Heart left ventricle (tissue), 16 donors: ENCODE measurements at regions not wholly inside any gene's neighbourhood (a gene's known extent, or its start where the extent isn't known, plus 50 kb on each side); places are given as distances from the start of the nearest gene placed in this dataset.

Source experiments
- ATAC-seq, 4 donors: fragments of 200-7000 bp; cut with Tn5 transposase; one replicate each; pipeline ENCODE4 v1.9.1; 2020 to 2022; ENCODE audit warnings: moderate library complexity in 4 of 4, mild to moderate bottlenecking in 3 of 4, moderate number of reproducible peaks in 1 of 4
- DNase-seq, 5 donors: peaks; one replicate each; pipeline ENCODE4 v3.0.0-alpha.2; 2020
- H3K27ac ChIP-seq, 12 donors: fragments of 200-600 bp; sonication (generic) in 4 of 12; one replicate each; pipeline versions ENCODE4 v1.5.0 to v1.8.0; 2016 to 2022; ENCODE audit warnings: mild to moderate bottlenecking in 2 of 12
- H3K27me3 ChIP-seq, 9 donors: fragments of 200-600 bp; sonication (generic) in 2 of 9; one replicate each; pipeline versions ENCODE4 v1.5.1 to v1.8.0; 2016 to 2022; ENCODE audit warnings: mild to moderate bottlenecking in 3 of 9
- H3K36me3 ChIP-seq, 9 donors: fragments of 200-600 bp; sonication (generic) in 2 of 9; one replicate each; pipeline versions ENCODE4 v1.5.0 to v1.8.0; 2018 to 2022; ENCODE audit warnings: mild to moderate bottlenecking in 2 of 9
- H3K4me1 ChIP-seq, 12 donors: fragments of 200-600 bp; sonication (generic) in 4 of 12; one replicate each; pipeline versions ENCODE4 v1.5.0 to v1.8.0; 2016 to 2022; ENCODE audit warnings: mild to moderate bottlenecking in 3 of 12
- H3K4me3 ChIP-seq, 12 donors: fragments of 200-600 bp; sonication (generic) in 4 of 12; one replicate each; pipeline versions ENCODE4 v1.5.0 to v1.8.0; 2017 to 2022; ENCODE audit warnings: mild to moderate bottlenecking in 9 of 12, moderate library complexity in 4 of 12
- H3K9me3 ChIP-seq, 12 donors: fragments of 200-600 bp; sonication (generic) in 4 of 12; one replicate each; pipeline versions ENCODE4 v1.5.0 to v1.8.0; 2016 to 2022; ENCODE audit warnings: mild to moderate bottlenecking in 1 of 12
- POLR2A ChIP-seq, 2 donors: fragments of 450-650 bp; IDR thresholded peaks; one replicate each; pipeline ENCODE4 v1.6.1; 2017; ENCODE audit warnings: antibody characterized with exemption in 2 of 2, mild to moderate bottlenecking in 2 of 2, moderate library complexity in 2 of 2
- WGBS, 4 donors: extraction: QIAGEN DNeasy Blood & Tissue Kit in 2 of 4; methylation state at CpG; one replicate each; pipeline versions ENCODE4 v1.1.5 to v1.1.7; 2013 to 2018; 5-methylcytosine and 5-hydroxymethylcytosine counted together
- intact Hi-C, 10 donors: fragments of 100-400 bp; cut with DNase I; formaldehyde crosslinking; loops; one replicate each; pipeline versions ENCODE4 v1.11.1 to v1.14.2; 2022
- TF ChIP-seq, protein P1 (sequence below), 12 donors: fragments of 200-600 bp; sonication (generic) in 4 of 12; IDR thresholded peaks; one replicate each; pipeline versions ENCODE4 v1.5.0 to v1.8.0; 2018 to 2022; ENCODE audit warnings: antibody characterized with exemption in 12 of 12, mild to moderate bottlenecking in 5 of 12
- donor health status: ischemic (EF 13 %, LVEDD 7.1; RV severe dilation, severe dysfunction).
- donor health status: healthy with polysubstance abuse.
- donor health status: DM: no; HTN: yes; CAD: no.
- donor health status: DM: no; HTN: no; CAD: no.
- donor health status: ischemic (EF 25% LVEDD 6.9; RV normal size, moderate dysfunction).
- donor health status: ischemic (EF 25% LVEDD 5.7; RV mildly dilated, moderate dysfunction).
- donor health status: healthy.
- donor health status: DM: yes; HTN: yes; CAD: no.
- donor health status: ischemic (EF 35%, LVEDD 5.7; RV mildly dilated, moderate dysfunction).
- donor health status: nonischemic (EF 11% LVEDD 7.7; RV severe dilation, severe dysfunction).
- donor health status: DM: yes; HTN: yes; CAD: no.
- donor health status: PGD.
- donor health status: ischemic (EF 29% LVEDD 5.4; RV normal size, mild dysfunction).
- donor health status: nonischemic (EF 23%, LVEDD 6.1; RV moderate dilation, normal function).

DNA sequence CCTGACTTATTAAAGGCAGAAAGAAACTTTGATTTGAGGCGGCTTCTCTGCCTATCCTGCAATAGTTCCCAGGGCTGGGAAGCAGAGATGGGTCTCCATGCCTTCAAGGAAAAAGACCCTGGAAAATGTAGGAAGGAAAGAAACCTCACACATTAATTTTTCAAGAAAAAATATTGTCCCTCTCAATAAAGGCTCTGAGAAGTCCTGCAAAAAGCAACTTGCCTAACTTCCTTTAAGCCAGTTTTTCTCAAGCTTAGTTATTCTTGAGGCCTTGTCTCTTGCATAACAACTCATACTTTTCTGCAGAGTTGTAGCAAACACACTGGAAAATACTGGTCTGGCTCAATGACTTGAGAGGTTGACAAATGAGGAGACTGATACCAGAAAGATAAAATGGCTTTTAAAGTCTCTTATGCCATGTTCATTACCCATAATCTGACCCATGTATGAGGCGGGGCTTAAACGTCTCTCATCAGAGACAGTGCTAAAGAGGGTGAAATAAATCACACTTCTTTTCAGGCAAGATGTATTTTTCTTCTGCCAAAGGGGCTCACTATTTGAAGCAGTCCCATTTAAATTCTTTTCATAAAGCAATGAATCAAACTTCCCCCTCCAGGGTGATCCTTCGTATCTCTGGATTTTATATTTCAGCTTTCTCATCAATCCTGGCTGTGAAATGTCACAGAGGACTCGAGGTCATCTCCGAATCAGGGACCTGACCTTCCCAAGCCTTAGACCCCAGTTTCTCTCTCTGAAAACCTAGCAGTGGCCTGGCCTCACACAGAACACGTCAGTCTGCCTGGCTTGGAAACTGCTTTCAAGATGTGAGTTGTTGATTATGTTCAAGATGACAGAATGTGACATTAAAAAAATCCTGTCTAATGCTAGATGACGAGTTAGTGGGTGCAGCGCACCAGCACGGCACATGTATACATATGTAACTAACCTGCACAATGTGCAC, 82.3 kb upstream of the KCNG1 start:
- ATAC-seq (no peak), DNase-seq (no peak)
- no peak overlapping the region for H3K27ac ChIP-seq
- H3K4me3 ChIP-seq: no peak overlapping the region
- no peaks in the 10 kb centered on the region for H3K36me3 ChIP-seq
- 59 to 63% (median 61%) methylated on average over 10 of the region's 10 CpGs for WGBS, 4 donors
- H3K27me3 ChIP-seq: peaks cover 0 to 29% (median 0%) of the 10 kb centered on the region in 9 donors
- TF ChIP-seq, protein P1, sequence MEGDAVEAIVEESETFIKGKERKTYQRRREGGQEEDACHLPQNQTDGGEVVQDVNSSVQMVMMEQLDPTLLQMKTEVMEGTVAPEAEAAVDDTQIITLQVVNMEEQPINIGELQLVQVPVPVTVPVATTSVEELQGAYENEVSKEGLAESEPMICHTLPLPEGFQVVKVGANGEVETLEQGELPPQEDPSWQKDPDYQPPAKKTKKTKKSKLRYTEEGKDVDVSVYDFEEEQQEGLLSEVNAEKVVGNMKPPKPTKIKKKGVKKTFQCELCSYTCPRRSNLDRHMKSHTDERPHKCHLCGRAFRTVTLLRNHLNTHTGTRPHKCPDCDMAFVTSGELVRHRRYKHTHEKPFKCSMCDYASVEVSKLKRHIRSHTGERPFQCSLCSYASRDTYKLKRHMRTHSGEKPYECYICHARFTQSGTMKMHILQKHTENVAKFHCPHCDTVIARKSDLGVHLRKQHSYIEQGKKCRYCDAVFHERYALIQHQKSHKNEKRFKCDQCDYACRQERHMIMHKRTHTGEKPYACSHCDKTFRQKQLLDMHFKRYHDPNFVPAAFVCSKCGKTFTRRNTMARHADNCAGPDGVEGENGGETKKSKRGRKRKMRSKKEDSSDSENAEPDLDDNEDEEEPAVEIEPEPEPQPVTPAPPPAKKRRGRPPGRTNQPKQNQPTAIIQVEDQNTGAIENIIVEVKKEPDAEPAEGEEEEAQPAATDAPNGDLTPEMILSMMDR (IDR thresholded peaks at IDR 0.05): no peak
- TF ChIP-seq POLR2A (IDR thresholded peaks at IDR 0.05): no peak
- H3K4me1 ChIP-seq: no peaks in the 10 kb centered on the region
- peaks cover 0 to 7% (median 0%) of the 10 kb centered on the region in 12 donors for H3K9me3 ChIP-seq
- intact Hi-C loops: no loop called here

DNA sequence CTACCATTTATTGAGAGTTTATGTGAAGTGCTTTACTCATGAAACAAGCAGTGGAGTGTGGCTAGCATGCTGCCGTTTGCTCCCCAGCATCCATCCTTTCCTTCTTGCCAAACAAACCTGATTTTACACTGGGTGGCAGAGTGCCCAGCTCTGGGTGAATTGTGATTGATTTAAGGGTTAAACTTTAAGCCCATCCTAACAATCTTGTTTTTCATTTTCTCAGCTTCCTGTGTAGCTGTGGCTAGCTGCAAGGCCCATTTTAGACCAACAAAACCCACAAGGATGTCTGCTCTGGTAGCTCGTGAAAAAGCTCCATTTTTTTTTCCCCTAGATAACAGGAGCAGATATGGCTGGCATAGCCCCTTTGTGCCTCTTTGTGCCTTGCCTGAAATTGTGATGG, 77.7 kb upstream of the KCNG1 start:
- H3K36me3 ChIP-seq: no peaks in the 10 kb centered on the region
- DNase-seq: no peak
- H3K9me3 ChIP-seq: peaks cover 0 to 7% (median 0%) of the 10 kb centered on the region in 12 donors
- no peak overlapping the region for H3K4me3 ChIP-seq
- WGBS, 4 donors: 57 to 83% (median 62%) methylated on average over 2 of the region's 2 CpGs
- H3K27ac ChIP-seq: no peak overlapping the region
- no peak for ATAC-seq
- intact Hi-C loops: no loop called here
- peaks cover 0 to 29% (median 2%) of the 10 kb centered on the region in 9 donors for H3K27me3 ChIP-seq
- no peaks in the 10 kb centered on the region for H3K4me1 ChIP-seq
- TF ChIP-seq, protein P1 (IDR thresholded peaks at IDR 0.05): no peak

DNA sequence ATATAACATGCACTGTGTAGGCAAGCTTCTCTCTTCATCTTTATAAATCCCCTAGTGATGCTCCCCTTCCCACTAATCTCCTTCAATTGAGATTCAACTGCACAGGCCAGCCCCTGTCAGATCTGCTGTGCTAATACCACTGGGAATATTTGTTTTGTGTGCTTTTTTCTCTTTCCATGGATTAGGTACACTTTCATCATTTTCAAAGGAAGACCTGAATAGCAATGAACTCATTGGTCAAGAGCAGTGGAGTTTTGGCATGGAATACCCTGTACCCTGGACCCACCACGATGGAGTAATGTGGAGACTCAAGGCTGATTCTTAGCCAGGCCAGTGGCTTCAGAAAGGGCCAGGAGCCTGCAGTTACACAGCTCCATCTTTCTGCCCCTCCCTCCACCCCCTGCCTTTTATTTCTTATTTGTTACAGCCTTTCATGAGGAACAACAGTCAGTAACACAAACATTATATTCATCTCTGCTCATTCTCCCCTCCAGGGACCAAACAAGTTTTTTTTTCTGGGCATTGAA, 75.4 kb upstream of the KCNG1 start:
- DNase-seq (no peak), ATAC-seq (no peak)
- Histone ChIP-seq H3K36me3 (no peaks in the 10 kb centered on the region), H3K27me3 (peaks cover 0 to 50% (median 4%) of the 10 kb centered on the region in 9 donors), H3K4me3 (no peak overlapping the region), H3K4me1 (no peaks in the 10 kb centered on the region), H3K27ac (no peak overlapping the region), H3K9me3 (peaks cover 0 to 5% (median 0%) of the 10 kb centered on the region in 12 donors)
- intact Hi-C loops: no loop called here
- no peak for TF ChIP-seq POLR2A (IDR thresholded peaks at IDR 0.05)
- TF ChIP-seq, protein P1 (IDR thresholded peaks at IDR 0.05): no peak
- WGBS, 4 donors: 33 to 61% (median 47%) methylated on average over 1 of the region's 1 CpG

DNA sequence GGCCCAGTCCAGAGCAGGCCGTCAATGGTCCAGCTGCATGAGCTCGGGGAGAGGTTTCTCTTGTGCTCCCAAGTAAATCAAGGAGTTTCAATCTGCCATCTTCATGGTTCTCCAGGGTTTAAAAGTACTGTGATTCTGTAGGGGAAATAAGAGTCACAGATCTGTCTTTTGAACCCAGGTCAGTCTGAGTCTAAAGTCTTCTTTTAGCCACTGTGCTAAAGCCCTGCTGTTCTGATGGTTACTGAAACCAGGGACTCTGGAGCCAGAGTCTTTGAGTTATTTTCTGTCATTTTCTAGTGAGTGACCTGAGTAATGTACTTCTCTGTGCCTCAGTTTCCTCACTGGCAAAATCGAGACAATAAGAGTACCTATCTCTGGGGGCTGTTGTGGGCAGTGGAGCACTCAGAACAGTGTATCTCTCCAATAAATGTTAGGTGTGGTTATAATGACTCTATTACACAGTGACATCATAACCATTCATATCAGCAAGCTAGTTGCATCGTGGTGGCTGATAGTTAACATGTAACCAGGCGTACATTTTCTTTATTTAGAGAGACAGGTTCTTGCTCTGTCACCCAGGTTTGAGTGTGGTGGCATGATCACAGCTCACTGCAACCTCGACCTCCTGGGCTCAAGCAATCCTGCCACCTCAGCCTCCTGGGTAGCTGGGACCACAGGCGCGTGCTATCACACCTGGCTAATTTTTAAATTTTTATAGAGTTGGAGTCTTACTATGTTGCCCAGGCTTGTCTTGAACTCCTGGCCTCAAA, 74.6 kb upstream of the KCNG1 start:
- Histone ChIP-seq H3K9me3 (no peaks in the 10 kb centered on the region), H3K36me3 (no peaks in the 10 kb centered on the region), H3K27me3 (peaks cover 0 to 53% (median 12%) of the 10 kb centered on the region in 9 donors), H3K27ac (no peak overlapping the region), H3K4me1 (no peaks in the 10 kb centered on the region), H3K4me3 (no peak overlapping the region)
- intact Hi-C loops: no loop called here
- ATAC-seq (no peak), DNase-seq (no peak)
- TF ChIP-seq, protein P1 (IDR thresholded peaks at IDR 0.05): no peak
- no peak for TF ChIP-seq POLR2A (IDR thresholded peaks at IDR 0.05)
- whole genome bisulfite sequencing, 4 donors: 80 to 83% (median 80%) methylated on average over 7 to 8 of the region's 8 CpGs
